ENCODE measurements at regions not wholly inside any gene's neighbourhood (a gene's known extent, or its start where the extent isn't known, plus 50 kb on each side); places are given as distances from the start of the nearest gene placed in this dataset.

- TF ChIP-seq ZFP3 (CRISPR knock-in tag; IDR thresholded peaks at IDR 0.05): no peak
- no peak for TF ChIP-seq PATZ1 (CRISPR knock-in tag; IDR thresholded peaks at IDR 0.05; ENCODE audit: borderline replicate concordance)
Measured at GRCh38 chr2:175308005-175308404, 126.5 kb upstream of the ATP5MC3 start.
